ENCODE measurements at regions not wholly inside any gene's neighbourhood (a gene's known extent, or its start where the extent isn't known, plus 50 kb on each side); places are given as distances from the start of the nearest gene placed in this dataset.

GRCh38 chr6:50451826-50452400, 261.4 kb upstream of the TFAP2D start:
- Histone ChIP-seq H3K9me3 (no peaks in the 10 kb centered on the region), H3K4me1 (replicated peaks) (no peaks in the 10 kb centered on the region), H3K27ac (no peak overlapping the region), H3K4me3 (no peak overlapping the region), H3K27me3 (replicated peaks; ENCODE audit: insufficient read depth) (no peaks in the 10 kb centered on the region), H3K36me3 (no peaks in the 10 kb centered on the region)
- no peak for DNase-seq (ENCODE audit: low spot score)
- WGBS = 72% methylated on average over 4 of the region's 4 CpGs
- intact Hi-C loops (cut with DNase I) = no loop called here
- no peak for TF ChIP-seq POLR2A (IDR thresholded peaks at IDR 0.05)
- TF ChIP-seq, protein P1, sequence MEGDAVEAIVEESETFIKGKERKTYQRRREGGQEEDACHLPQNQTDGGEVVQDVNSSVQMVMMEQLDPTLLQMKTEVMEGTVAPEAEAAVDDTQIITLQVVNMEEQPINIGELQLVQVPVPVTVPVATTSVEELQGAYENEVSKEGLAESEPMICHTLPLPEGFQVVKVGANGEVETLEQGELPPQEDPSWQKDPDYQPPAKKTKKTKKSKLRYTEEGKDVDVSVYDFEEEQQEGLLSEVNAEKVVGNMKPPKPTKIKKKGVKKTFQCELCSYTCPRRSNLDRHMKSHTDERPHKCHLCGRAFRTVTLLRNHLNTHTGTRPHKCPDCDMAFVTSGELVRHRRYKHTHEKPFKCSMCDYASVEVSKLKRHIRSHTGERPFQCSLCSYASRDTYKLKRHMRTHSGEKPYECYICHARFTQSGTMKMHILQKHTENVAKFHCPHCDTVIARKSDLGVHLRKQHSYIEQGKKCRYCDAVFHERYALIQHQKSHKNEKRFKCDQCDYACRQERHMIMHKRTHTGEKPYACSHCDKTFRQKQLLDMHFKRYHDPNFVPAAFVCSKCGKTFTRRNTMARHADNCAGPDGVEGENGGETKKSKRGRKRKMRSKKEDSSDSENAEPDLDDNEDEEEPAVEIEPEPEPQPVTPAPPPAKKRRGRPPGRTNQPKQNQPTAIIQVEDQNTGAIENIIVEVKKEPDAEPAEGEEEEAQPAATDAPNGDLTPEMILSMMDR (IDR thresholded peaks at IDR 0.05) = no peak
- no peak for TF ChIP-seq POLR2AphosphoS5 (IDR thresholded peaks at IDR 0.05)

DNA sequence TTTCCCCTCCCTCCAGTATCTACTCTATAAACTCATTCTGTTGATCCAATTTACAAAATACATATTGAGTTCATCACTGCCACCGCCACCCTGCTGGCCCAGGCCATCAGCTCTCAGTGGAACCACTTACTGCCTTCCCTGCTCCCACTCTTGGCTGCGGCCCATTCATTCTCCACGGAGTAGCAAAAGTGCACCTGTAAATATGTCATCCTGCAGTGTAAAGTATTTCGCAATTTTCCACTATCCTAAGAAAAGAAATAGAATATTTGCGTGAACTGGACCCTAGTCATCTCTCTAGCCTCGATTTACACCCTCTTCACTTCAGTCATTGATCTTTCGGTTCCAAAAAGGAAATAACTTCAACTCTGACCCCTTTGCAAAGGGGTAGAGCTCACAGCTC, 258.3 kb upstream of the TFAP2D start:
- Histone ChIP-seq H3K27ac (no peak overlapping the region), H3K27me3 (replicated peaks; ENCODE audit: insufficient read depth) (no peaks in the 10 kb centered on the region), H3K4me3 (no peak overlapping the region), H3K36me3 (no peaks in the 10 kb centered on the region), H3K9me3 (no peaks in the 10 kb centered on the region), H3K4me1 (replicated peaks) (no peaks in the 10 kb centered on the region)
- DNase-seq (ENCODE audit: low spot score) = no peak
- no peak for TF ChIP-seq POLR2AphosphoS5 (IDR thresholded peaks at IDR 0.05)
- intact Hi-C loops (cut with DNase I) = no loop called here
- WGBS = 61% methylated on average over 7 of the region's 7 CpGs

DNA sequence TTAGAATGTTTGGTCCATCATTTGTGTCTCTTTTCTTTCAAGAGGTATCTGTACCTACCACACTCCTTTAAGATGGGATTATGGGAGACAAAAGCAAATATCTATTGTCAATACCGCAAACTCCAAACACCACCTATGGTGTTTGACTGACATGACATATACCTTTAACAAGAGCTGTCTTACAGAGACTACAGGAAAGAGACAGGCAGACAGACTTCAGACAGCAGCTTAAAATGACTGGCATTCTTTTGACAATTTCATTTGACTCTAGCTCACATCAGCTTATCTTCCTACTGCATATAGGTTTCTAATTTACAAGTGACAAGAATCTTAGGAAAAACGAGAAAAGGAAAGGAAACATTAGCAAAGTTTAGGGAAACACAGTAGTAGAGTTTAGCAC, 256.0 kb upstream of the TFAP2D start:
- Histone ChIP-seq H3K4me3 (no peak overlapping the region), H3K27ac (no peak overlapping the region), H3K9me3 (no peaks in the 10 kb centered on the region), H3K36me3 (no peaks in the 10 kb centered on the region), H3K4me1 (replicated peaks) (no peaks in the 10 kb centered on the region), H3K27me3 (replicated peaks; ENCODE audit: insufficient read depth) (no peaks in the 10 kb centered on the region)
- 70% methylated on average over 2 of the region's 2 CpGs for WGBS
- no peak for DNase-seq (ENCODE audit: low spot score)
- intact Hi-C loops (cut with DNase I) = no loop called here
- TF ChIP-seq POLR2AphosphoS5 (IDR thresholded peaks at IDR 0.05) = no peak
- TF ChIP-seq, protein P1 (IDR thresholded peaks at IDR 0.05) = no peak
- no peak for TF ChIP-seq POLR2A (IDR thresholded peaks at IDR 0.05)

- TF ChIP-seq, protein P1 (IDR thresholded peaks at IDR 0.05) = no peak
- TF ChIP-seq POLR2AphosphoS5 (IDR thresholded peaks at IDR 0.05) = no peak
- no peak for TF ChIP-seq POLR2A (IDR thresholded peaks at IDR 0.05)
- no peak overlapping the region for H3K4me3 ChIP-seq
- no peak overlapping the region for H3K27ac ChIP-seq
- H3K36me3 ChIP-seq = no peaks in the 10 kb centered on the region
- H3K9me3 ChIP-seq = no peaks in the 10 kb centered on the region
- H3K27me3 ChIP-seq (replicated peaks; ENCODE audit: insufficient read depth) = no peaks in the 10 kb centered on the region
- DNase-seq (ENCODE audit: low spot score) = no peak
- 88% methylated on average over 2 of the region's 2 CpGs for WGBS
- no peaks in the 10 kb centered on the region for H3K4me1 ChIP-seq (replicated peaks)
- intact Hi-C loops (cut with DNase I) = no loop called here
Measured at GRCh38 chr6:50461696-50462095, 251.6 kb upstream of the TFAP2D start.

DNA sequence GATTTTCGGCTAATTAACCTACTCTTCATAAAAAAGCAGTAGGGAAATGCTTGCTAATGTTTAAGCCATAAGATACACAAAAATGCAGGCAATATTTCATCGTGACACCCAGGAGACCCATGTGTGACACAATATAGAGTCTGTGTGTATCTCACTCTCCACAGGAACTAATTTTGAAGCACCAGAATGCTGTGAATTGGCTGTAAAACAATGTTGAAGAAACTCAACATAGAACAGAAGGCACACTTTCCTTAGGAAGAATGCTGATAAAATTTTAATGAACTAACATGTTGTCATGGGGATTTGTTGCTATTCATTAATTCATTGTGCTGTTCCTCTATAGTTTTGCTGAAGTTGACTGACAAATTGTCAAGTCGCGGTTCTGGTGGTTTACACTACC, 249.4 kb upstream of the TFAP2D start:
- no peak for TF ChIP-seq POLR2AphosphoS5 (IDR thresholded peaks at IDR 0.05)
- TF ChIP-seq, protein P1 (IDR thresholded peaks at IDR 0.05) = no peak
- no peak for TF ChIP-seq POLR2A (IDR thresholded peaks at IDR 0.05)
- no peaks in the 10 kb centered on the region for H3K9me3 ChIP-seq
- intact Hi-C loops (cut with DNase I) = no loop called here
- H3K36me3 ChIP-seq = no peaks in the 10 kb centered on the region
- H3K27ac ChIP-seq = no peak overlapping the region
- WGBS = 82% methylated on average over 4 of the region's 4 CpGs
- no peak for DNase-seq (ENCODE audit: low spot score)
- H3K27me3 ChIP-seq (replicated peaks; ENCODE audit: insufficient read depth) = no peaks in the 10 kb centered on the region
- no peaks in the 10 kb centered on the region for H3K4me1 ChIP-seq (replicated peaks)
- no peak overlapping the region for H3K4me3 ChIP-seq
